Sciatic nerve (tissue), 2 donors: ENCODE measurements at regions not wholly inside any gene's neighbourhood (a gene's known extent, or its start where the extent isn't known, plus 50 kb on each side); places are given as distances from the start of the nearest gene placed in this dataset.
A peak's percentile ranks its signal among the peaks of the same experiment; 100 is the strongest.

Experiments
- ATAC-seq: fragments of 200-7000 bp; cut with Tn5 transposase; one replicate; pipeline ENCODE4 v1.9.1; 2020; ENCODE audit warnings: mild to moderate bottlenecking, moderate library complexity
- DNase-seq: peaks from one replicate; pipeline ENCODE4 v3.0.0-alpha.2; 2020; ENCODE audit warnings: low spot score
- intact Hi-C: fragments of 100-400 bp; cut with DNase I; formaldehyde crosslinking; loops from one replicate; pipeline ENCODE4 v1.14.2; 2022
- donor health status: DM: no; HTN: no; CAD: no.
- donor health status: DM: no; HTN: no; CAD: no.

GRCh38 chr10:10855151-10855581 is 162.5 kb upstream of the CELF2 start:
- ATAC-seq (no peak), DNase-seq (no peak)
- intact Hi-C loops = no loop called here

DNA sequence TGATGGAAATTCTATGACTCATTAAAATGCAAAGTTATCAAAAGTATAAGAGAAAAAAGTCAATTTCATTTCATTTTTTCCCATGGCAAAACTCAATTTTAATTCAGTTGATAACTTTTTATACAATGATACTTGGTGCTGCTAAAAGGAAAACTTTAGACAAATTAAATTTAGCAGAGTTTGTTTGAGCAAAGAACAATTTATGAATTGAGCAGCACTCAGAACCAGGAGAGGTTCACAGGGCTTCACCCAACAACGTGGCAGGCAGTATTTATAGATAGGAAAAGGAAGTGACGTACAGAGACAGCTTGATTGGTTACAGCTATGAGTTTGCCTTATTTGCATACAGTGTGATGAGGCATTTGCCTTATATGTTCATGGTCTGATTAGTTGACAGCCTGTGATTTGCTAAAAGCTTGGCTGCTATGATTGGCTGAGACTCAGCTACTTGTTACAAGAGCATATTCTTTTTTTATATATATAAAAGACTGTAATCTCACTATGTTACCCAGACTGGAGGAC is 157.2 kb upstream of the CELF2 start:
- no peak for ATAC-seq
- DNase-seq = no peak
- intact Hi-C loops = no loop called here

GRCh38 chr10:10865303-10865702 is 152.4 kb upstream of the CELF2 start:
- ATAC-seq (no peak), DNase-seq (no peak)
- intact Hi-C loops = no loop called here

DNA sequence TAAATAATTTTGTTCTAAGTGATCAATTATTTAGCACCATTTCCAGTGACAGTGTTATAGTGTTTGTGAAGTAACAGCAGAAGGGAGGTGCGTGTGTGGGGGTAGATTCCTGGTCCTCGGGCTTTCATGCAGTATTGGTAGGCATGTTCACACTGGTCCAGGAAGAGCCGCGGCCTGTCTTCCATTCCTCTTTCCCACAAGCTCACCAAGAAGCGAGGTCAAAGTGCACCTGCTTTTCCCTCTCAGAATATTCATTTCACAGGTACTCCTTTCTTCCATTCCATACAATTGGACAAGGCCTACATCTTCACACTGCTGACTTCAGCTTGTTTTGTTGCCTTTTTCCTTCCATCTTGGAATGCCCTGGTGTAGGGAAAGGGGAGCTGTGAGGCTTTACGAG is 151.8 kb upstream of the CELF2 start:
- ATAC-seq = no peak
- intact Hi-C loops = no loop called here
- DNase-seq = no peak

DNA sequence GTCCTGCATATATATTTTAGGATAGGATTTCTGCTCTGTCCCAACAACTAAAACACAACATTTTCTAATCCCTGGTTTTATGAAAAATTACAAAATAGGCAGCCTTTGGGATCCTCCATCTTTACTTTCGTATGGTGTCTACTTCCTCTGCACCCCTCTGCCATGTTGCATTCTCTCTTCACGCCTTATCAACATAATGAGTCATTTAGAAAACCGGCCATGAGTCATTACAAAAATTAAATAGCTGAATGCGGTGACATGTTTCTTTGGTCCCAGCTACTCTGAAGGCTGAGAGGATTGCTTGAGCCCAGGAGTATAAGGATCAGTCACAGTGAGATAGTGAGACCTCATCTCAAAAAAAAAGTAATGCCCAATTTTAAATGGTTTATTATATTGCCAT is 148.1 kb upstream of the CELF2 start:
- ATAC-seq (no peak), DNase-seq (no peak)
- intact Hi-C loops = no loop called here

DNA sequence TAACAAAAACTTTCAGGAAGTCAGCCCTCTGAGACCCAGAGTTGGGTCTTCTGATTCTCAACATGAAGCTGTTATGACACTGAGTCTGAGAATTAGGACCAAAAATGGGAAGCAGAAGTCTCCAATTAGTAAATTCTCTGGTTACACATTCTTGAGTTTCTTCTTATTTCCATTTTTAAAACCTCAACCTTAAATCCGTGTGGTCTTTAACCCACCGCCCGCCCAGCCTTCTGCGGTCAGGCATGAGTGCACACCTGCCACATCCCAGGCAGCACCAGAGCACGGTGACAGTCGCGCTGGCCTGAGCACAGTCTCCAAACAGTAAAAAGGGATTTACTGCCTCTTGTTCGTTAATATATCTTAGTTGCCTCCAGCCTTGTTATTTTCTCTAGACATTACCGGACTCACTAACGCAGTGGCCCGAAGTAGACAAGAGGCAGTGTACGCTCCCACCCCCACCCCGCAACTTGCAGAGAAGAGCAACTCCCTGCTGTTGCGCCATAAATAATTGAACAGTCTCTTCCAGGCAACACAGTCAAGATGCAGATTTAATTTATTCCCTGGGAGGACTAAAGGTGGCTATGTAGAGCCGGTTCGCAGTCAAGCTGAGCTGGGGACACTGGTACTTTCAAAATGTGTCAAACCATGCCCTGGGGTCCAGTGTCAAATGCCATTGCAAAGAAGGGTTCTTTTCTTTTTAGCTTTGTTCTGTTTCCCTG is 147.0 kb upstream of the CELF2 start:
- intact Hi-C loops = no loop called here

GRCh38 chr10:10871352-10871751 is 146.3 kb upstream of the CELF2 start:
- DNase-seq = no peak
- intact Hi-C loops = no loop called here
- ATAC-seq = peak; percentile 69

More for the DNA sequence above, 147.0 kb upstream of the CELF2 start:
- ATAC-seq (peak; percentile 64), DNase-seq (no peak)

GRCh38 chr10:10872035-10872673 is 145.5 kb upstream of the CELF2 start:
- intact Hi-C loops = no loop called here
- ATAC-seq = peak; percentile 98
- DNase-seq = no peak

GRCh38 chr10:10872764-10873163 is 144.9 kb upstream of the CELF2 start:
- intact Hi-C loops = no loop called here
- ATAC-seq (no peak), DNase-seq (no peak)

GRCh38 chr10:10873289-10873688 is 144.4 kb upstream of the CELF2 start:
- intact Hi-C loops = no loop called here
- ATAC-seq = no peak
- no peak for DNase-seq

GRCh38 chr10:10873915-10874314 is 143.8 kb upstream of the CELF2 start:
- DNase-seq = no peak
- intact Hi-C loops = no loop called here
- ATAC-seq = no peak

DNA sequence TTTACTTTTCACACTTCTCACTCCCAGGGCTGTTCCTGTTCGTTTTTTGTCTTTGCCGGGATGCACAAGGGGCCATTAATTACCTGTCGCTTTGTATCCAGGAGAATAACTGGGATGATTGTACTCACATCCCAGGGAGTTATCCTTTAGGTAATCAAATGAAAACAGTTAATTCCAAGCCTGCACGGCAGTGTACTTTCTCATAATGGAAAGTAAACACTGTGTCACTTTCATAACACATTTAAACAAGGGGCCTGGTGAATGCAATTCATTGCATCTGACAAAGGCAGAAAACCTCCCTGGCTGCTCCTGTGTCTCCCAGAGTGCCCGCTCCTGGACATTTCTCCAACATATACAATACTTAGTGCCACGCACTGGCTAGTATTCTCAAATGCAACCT is 138.7 kb upstream of the CELF2 start:
- no peak for ATAC-seq
- DNase-seq = no peak
- intact Hi-C loops = no loop called here

- intact Hi-C loops = no loop called here
Observed at GRCh38 chr10:10881117-10881813, 136.4 kb upstream of the CELF2 start.

GRCh38 chr10:10883737-10884136 is 133.9 kb upstream of the CELF2 start:
- intact Hi-C loops = no loop called here

More at GRCh38 chr10:10881117-10881813, 136.4 kb upstream of the CELF2 start:
- no peak for ATAC-seq
- DNase-seq = no peak

DNA sequence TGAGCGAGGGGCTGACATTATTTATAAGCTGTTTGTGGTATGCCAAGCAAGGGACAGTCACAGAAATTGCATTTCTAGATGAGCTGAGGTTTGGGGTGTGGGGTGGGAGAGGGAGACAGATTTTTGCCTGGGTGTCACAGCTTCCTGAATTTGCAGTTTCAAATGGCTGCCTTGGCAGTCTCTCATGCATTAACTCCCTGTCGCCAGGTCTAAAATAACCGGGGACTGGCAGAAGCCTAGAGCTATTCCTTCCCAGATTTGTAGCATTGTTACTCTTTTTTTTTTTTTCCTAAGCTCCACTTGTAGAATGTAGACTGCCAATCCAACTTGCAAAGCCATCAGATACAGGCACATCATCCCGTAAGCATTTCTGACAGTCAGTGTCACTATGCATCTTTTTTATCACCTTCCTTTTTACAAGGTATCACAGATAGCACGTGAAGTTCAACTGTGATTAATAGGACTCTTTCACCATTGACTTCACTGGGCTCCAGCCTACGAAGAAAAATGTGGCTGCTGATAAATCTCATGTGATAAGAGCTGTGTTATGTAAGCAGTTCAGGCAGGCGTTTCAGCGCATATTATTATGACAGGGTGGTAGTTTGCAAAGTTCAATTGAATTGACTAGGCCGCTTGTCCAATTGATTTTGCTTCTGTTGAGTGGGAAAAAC is 130.7 kb upstream of the CELF2 start:
- no peak for ATAC-seq
- intact Hi-C loops = no loop called here
- no peak for DNase-seq

More at GRCh38 chr10:10883737-10884136, 133.9 kb upstream of the CELF2 start:
- no peak for DNase-seq
- ATAC-seq = no peak

DNA sequence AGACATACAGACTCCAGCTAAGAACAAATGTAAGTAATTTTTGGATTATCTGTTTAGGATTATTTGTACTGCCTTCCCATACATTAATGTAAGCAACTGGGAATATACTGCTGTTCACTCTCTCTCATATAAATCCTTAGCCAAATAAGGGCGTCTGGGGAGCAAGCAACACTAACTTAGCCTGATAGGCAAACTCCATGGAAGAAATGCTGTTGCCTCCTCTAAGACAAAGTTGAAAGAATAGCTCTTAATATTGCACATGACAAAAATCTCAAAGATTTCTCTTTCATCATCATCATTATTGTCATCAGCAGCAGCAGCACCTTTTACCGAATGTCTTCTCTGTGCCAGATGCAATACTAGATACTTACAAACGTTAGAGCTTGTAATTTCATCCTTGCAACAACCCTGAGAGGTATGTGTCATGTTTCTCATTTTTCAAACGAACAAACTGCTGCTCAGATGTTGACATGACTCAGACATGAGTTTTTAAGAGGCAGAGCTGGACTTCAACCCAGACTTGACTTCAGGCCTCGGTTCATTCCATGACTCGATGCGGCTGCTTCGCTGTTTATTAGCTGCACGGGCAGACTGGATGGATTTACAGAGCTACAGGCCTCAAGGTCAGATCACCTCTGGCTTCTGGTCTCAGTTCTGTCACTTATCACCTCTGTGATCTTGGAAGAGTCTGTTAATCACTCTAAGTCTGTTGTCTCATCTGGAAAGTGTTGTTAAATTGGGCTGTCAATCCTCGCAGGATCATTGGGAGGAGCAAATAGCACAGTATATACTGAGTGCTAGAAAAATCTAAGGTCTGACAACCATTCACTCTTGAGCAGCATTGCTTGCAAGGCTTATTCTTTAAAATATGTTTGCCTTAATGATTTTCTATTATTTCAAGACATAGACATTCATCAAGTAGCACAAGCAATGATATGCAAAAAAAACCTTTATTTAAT is 126.3 kb upstream of the CELF2 start:
- ATAC-seq (peak; percentile 20), DNase-seq (no peak)
- intact Hi-C loops = no loop called here

DNA sequence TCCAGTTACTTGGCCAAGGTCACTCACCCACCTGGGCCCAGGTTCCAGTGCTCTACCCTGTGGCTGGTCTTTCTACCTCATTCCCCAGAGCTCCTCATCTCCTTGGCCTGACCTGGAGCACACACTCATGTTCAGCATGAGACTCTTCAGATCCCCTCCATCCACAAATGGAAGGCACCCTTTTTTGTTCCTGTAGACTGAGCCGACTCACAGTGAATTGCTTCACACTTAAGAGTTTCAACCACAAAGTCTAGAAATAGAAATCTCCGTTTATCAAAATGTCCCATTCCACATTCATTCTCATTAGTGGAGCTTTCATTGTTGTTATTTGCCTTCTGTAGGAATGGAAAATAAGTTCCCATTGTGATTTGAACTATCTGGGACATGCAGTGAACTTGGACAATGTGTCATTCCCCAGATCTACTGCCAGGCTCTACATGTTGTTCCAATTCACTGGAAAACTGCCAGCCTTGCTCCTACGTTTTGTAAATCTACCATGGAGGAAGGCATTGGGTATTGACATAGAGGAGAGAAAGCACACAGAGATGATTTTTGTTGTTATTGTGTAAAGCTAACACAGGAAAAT is 125.3 kb upstream of the CELF2 start:
- no peak for ATAC-seq
- DNase-seq = no peak
- intact Hi-C loops = no loop called here

DNA sequence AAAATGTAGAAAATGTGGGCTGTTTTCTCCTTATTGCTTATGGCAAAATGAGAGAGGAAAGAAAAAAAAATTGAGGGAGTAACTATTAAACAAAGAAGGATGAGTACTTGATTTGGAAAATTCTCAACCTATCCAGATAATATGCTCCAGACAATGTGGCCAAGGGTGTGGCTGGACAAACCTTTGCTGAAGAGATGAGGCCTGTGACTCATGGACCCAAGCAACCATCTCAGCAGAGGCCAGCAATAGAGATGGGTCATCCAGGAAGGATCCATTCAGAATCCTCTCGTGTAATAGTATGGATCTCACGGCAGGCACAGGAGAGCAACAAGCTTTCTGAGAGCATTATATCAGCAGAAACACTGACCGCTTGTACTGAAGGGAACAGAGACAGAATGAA is 120.3 kb upstream of the CELF2 start:
- no peak for ATAC-seq

More for the DNA sequence above, 120.3 kb upstream of the CELF2 start:
- DNase-seq = no peak
- intact Hi-C loops = no loop called here
